D721Med (cell line): ENCODE measurements at regions not wholly inside any gene's neighbourhood (a gene's known extent, or its start where the extent isn't known, plus 50 kb on each side); places are given as distances from the start of the nearest gene placed in this dataset.
"Not testable (repeated sequence)": the region's sequence is repeated elsewhere in the genome, so short reads cannot be mapped to it uniquely, and the experiment has no call there.

Experiments used
- DNase-seq: peaks from one replicate; pipeline ENCODE4 v3.0.0; 2011; ENCODE audit warnings: low spot score; ENCODE audit not compliant: insufficient read length
- FAIRE-seq: peaks from 2 replicates; lab custom pipeline; 2011; peaks lifted over from hg19 to GRCh38; lab: Jason Lieb, UNC
- TF ChIP-seq, protein P1 (sequence below): IDR thresholded peaks from 2 replicates; pipeline ENCODE4 v1.5.1; 2012; ENCODE audit warnings: mild to moderate bottlenecking, control low read depth; ENCODE audit not compliant: insufficient read depth; ENCODE audit errors: missing control alignments

DNA sequence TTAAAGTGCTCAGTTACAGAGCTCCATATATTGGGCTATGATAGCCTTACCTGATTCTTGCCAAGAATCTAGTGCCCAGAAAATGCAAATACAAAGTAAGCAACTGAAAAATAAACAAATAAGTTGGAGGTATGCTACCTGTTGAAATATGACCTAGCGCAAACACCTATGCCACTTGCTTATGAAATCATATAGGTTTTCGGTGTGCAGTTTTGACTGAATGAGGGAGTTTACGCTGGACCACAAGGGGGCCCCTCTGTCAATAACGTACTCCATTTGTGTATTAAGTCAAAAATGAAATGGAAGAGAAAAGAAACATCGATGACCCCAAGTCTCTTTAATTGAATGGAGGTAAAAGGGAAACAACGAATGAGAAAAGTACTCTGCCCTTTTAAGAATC is 84.9 kb upstream of the TRIM77 start:
- DNase-seq (no peak), FAIRE-seq (peak; percentile 16)
- TF ChIP-seq, protein P1, sequence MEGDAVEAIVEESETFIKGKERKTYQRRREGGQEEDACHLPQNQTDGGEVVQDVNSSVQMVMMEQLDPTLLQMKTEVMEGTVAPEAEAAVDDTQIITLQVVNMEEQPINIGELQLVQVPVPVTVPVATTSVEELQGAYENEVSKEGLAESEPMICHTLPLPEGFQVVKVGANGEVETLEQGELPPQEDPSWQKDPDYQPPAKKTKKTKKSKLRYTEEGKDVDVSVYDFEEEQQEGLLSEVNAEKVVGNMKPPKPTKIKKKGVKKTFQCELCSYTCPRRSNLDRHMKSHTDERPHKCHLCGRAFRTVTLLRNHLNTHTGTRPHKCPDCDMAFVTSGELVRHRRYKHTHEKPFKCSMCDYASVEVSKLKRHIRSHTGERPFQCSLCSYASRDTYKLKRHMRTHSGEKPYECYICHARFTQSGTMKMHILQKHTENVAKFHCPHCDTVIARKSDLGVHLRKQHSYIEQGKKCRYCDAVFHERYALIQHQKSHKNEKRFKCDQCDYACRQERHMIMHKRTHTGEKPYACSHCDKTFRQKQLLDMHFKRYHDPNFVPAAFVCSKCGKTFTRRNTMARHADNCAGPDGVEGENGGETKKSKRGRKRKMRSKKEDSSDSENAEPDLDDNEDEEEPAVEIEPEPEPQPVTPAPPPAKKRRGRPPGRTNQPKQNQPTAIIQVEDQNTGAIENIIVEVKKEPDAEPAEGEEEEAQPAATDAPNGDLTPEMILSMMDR = peak; percentile 6

DNA sequence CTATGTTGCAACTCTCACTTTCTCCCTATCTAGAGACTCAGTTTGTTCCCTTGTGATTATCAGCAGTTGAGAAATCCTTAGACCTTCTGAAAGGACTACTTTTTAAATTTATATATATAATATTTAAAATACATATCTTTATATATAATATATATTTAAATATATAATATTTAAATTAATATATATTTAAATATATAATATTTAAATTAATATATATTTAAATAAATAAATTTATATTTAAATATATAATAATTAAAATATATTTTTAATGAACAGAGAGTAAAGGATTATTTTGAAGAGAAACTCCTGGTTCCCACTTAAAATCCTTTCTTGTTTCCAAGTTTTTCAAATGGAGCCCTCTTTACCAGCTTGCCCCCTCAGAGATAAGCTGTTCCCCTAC is 83.7 kb upstream of the TRIM77 start:
- TF ChIP-seq, protein P1 = no peak
- FAIRE-seq (no peak), DNase-seq (no peak)

DNA sequence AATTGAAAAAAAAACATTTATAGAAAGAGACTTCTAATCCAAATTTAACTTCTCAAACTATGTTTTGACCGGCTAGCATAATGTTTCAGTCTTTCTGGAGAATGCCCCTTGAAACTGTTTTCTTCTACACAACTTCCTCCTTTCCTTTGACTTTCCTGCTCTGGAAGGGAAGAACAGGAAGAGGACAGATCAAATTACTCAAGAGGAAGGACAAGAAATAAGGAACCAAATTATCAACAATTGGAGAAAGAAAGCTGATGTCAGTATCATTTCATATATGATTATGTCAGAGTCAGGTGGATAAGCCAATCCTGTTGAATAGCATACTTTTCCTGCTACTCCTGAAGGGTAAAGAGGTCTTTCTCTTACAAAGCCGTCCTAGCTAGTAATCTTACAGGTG is 83.2 kb upstream of the TRIM77 start:
- DNase-seq = not testable (repeated sequence)
- FAIRE-seq = peak; percentile 16

DNA sequence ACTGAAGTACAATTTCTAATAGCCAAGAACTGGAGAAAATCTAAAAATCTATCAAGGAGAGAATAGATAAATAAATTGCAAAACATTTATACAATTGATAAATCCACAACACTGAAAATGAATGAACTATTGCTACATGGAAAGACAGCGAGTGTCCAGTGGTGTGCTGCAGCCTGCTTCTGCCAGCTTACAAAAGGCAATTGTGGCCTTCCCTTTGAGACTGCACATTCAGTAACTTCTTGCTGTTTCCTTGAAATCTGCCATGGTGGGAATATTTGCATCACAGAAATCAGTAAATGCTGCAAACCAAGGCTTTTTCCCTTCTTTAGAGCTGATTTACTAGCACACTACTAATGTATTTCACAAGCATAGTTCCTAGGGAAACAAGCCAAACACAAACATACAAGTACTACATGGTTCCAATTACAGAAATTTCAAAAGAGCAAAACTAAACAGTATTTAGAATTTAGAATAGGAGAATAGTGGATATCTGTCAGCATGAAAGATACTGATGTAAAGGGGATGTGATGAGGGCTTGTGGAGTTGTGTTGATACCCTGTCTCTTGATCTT is 76.9 kb upstream of the TRIM77 start:
- TF ChIP-seq, protein P1 = no peak
- DNase-seq (no peak), FAIRE-seq (no peak)

DNA sequence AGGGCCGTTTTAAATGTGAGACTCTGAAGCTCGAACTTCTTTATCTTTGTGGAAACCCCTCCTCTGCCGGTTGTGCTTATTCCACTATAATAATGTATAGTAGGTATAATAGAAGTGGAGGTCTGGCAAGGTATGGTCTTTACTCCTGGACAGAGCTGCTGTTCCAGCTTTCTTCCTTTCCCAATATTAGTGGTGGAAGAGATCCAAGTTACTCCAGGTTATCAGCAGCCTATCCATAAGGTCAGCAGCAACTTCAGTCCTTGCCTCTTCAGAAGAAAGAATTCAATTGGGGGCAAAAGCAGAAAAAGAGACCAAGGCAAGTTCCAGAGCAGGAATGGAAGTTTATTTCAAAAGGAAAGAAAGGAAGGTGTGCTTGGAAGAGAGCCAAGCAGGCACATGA is 69.3 kb upstream of the TRIM77 start:
- FAIRE-seq, DNase-seq: not testable (repeated sequence)

DNA sequence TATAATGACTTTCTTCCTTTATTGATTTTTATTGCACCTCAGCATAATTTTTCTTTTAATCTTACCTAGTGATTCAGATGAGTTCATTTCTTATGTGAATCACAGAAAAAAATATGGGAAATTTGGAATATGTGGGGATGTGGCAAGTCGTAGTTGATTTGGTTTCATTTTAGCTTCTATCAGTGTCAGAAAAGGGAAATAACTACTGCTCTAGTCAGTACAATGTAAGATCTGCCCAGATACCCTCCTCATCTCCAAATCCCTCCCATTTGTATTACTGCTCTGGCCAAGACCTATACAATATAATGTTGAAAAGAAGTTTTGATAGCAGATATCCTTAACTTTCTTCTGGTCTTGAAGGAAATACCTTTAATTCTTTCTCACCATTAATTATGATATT is 61.9 kb upstream of the TRIM77 start:
- DNase-seq, FAIRE-seq: not testable (repeated sequence)

DNA sequence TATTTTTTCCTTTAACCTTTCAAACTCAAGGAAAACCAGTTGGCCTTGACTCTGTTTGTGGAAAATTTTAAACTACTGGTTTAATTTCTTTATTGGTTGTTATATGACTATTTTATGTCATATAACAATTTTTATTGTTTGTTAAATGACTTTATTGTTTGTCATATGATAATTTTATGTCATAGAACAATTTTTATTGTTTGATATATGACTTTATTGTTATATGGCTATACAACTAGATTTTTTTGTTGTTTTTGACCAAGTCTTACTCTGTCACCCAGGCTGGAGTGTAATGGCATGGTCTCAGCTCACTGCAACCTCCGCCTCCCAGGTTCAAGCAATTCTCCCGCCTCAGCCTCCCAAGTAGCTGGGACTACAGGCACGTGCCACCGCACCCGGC is 61.1 kb upstream of the TRIM77 start:
- FAIRE-seq = not testable (repeated sequence)

DNA sequence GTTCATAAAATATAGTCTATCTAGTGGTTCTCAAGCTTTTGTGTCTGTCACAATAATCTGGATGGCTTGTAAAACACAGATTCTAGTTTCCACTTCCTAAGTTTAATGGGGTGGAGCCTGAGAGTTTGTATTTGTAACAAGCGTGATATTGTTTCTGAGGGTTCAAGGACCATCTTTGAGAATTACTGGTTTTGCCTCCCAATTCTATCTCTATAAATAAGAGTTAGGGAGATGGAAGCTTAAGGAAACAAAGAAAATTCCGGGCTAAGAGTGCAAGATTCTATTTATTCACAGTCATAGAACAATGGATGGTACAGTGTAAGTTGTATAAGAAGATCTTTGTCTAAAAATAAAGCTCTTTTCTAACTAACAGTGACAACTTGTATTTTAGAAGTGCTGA is 55.4 kb upstream of the TRIM77 start:
- not testable (repeated sequence) for DNase-seq, FAIRE-seq

More for the DNA sequence above, 61.1 kb upstream of the TRIM77 start:
- DNase-seq = not testable (repeated sequence)

DNA sequence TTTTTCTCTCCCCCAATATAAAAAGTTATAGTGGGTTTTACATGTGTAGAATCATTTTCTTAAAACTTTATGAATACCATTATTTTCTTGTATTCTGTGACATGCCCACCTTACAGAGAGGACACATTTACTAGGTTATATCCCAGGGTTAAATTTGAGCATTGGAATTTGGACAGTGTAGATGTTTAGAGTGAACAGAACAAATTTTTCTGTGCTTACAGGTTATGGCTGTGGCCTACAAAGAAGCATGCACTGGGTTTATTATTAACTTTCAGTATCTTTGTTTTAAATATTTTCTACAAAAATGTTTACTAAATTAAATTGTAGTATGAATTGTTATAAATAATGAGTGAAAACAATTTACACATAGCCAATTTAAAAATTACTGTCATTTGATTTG is 51.3 kb upstream of the TRIM77 start:
- not testable (repeated sequence) for FAIRE-seq

DNA sequence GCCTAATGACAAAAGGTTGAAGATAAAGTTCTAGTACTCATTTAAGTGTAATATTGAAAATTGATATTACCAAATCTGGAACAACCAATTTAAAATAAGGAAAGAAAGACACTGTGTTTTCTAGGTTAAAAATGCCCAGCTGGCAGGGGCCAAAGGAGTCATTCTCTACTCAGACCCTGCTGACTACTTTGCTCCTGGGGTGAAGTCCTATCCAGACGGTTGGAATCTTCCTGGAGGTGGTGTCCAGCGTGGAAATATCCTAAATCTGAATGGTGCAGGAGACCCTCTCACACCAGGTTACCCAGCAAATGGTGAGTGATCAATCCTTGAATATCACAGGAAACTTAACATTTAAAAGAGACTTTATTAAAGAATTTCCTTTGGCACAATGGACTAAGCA is 50.7 kb upstream of the TRIM77 start:
- not testable (repeated sequence) for FAIRE-seq, DNase-seq

More for the DNA sequence above, 51.3 kb upstream of the TRIM77 start:
- not testable (repeated sequence) for DNase-seq

DNA sequence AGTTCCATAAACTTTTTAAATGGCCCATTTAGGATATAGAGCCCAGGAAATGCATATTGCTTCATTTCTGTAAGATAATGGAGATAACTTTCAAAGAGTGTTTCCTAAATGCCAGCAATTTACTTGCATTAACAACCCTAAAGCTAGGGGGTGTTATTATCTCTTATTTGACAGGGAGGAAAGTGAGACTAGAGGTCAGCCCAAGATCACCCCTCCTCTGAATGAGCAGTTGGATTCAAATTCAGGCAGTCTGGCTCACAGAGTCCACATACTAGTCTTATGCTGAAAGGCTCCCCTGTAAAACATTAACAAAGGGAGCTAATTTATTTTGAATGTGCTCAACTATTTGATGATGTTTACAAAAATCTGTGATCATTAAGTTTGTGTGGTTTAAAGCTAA is 49.9 kb upstream of the TRIM77 start:
- no peak for FAIRE-seq
- TF ChIP-seq, protein P1 = no peak
- DNase-seq = no peak
